Kidney (tissue), 13 donors: ENCODE measurements at regions not wholly inside any gene's neighbourhood (a gene's known extent, or its start where the extent isn't known, plus 50 kb on each side); places are given as distances from the start of the nearest gene placed in this dataset.

Source experiments
- DNase-seq, 5 donors: peaks; one replicate each; pipeline ENCODE4 v3.0.0-alpha.2; 2013 to 2020
- FAIRE-seq: peaks from 2 replicates; lab custom pipeline; 2012; peaks lifted over from hg19 to GRCh38; lab: Jason Lieb, UNC
- H3K27ac ChIP-seq, 2 donors: one replicate each; pipeline ENCODE4 v1.7.0; 2013; ENCODE audit warnings: low read depth in 2 of 2, low read length in 2 of 2, inconsistent platforms in 1 of 2
- H3K27me3 ChIP-seq: one replicate; pipeline ENCODE4 v1.7.1; 2013; ENCODE audit warnings: low read length, inconsistent platforms; ENCODE audit not compliant: control insufficient read depth, insufficient read depth
- H3K36me3 ChIP-seq, 3 donors: one replicate each; pipeline versions ENCODE4 v1.7.0 to v1.7.1; 2013; ENCODE audit warnings: low read length in 3 of 3, control low read depth in 1 of 3, inconsistent platforms in 1 of 3; ENCODE audit not compliant: insufficient read depth in 3 of 3, control insufficient read depth in 2 of 3
- H3K4me1 ChIP-seq, 3 donors: one replicate each; pipeline versions ENCODE4 v1.7.0 to v1.7.1; 2013; ENCODE audit warnings: low read length in 3 of 3, inconsistent platforms in 1 of 3, low read depth in 1 of 3; ENCODE audit not compliant: control insufficient read depth in 2 of 3, insufficient read depth in 2 of 3
- H3K4me3 ChIP-seq, 3 donors: one replicate each; pipeline versions ENCODE4 v1.7.0 to v1.8.1; 2013; ENCODE audit warnings: low read length in 3 of 3, control low read depth in 1 of 3, inconsistent platforms in 1 of 3
- H3K9ac ChIP-seq, 3 donors: one replicate each; pipeline versions ENCODE4 v1.7.0 to v1.7.1; 2013; ENCODE audit warnings: low read length in 3 of 3, control low read depth in 1 of 3, inconsistent platforms in 1 of 3
- H3K9me3 ChIP-seq, 3 donors: one replicate each; pipeline versions ENCODE4 v1.7.0 to v1.7.1; 2013; ENCODE audit warnings: low read length in 3 of 3, control low read depth in 1 of 3, inconsistent platforms in 1 of 3; ENCODE audit not compliant: control insufficient read depth in 2 of 3, insufficient read depth in 1 of 3
- CTCF ChIP-seq: IDR thresholded peaks from 3 replicates; pipeline ENCODE4 v1.5.1; 2012; ENCODE audit warnings: mild to moderate bottlenecking, moderate library complexity, borderline replicate concordance; ENCODE audit not compliant: insufficient read depth; ENCODE audit errors: extremely low read depth
- intact Hi-C: fragments of 100-400 bp; cut with DNase I; formaldehyde crosslinking; loops from one replicate; pipeline ENCODE4 v1.11.1; 2022
- donor health status: control.
- donor health status: control.
- donor health status: control.
- donor health status: control.
- donor health status: control.
- donor health status: DM: yes; HTN: yes; CAD: no.
- donor health status: Normal renal cell carcinoma (clear cell type).

- H3K9ac ChIP-seq, result no peak overlapping the region
- H3K27ac ChIP-seq, result no peak overlapping the region
- H3K4me3 ChIP-seq, result no peak overlapping the region
- H3K9me3 ChIP-seq, result no peaks in the 10 kb centered on the region
- H3K27me3 ChIP-seq, result no peaks in the 10 kb centered on the region
- intact Hi-C loops, result no loop called here
- FAIRE-seq, result no peak
- peaks cover 15 to 39% (median 26%) of the 10 kb centered on the region in 3 donors for H3K36me3 ChIP-seq
- no peaks in the 10 kb centered on the region for H3K4me1 ChIP-seq
- no peak for TF ChIP-seq CTCF
- no peak for DNase-seq
These were observed 100.5 kb downstream of the BLTP1 start for GRCh38 chr4:122252584-122252983.

GRCh38 chr4:122259849-122260248 lies 107.7 kb downstream of the BLTP1 start:
- no peak for DNase-seq
- H3K27me3 ChIP-seq, result no peaks in the 10 kb centered on the region
- TF ChIP-seq CTCF, result no peak
- no peak overlapping the region for H3K4me3 ChIP-seq
- no peaks in the 10 kb centered on the region for H3K4me1 ChIP-seq
- H3K27ac ChIP-seq, result no peak overlapping the region
- no peaks in the 10 kb centered on the region for H3K9me3 ChIP-seq
- FAIRE-seq, result no peak
- H3K9ac ChIP-seq, result no peak overlapping the region
- intact Hi-C loops, result no loop called here
- peaks cover 12 to 25% (median 20%) of the 10 kb centered on the region in 3 donors for H3K36me3 ChIP-seq

- FAIRE-seq (no peak), DNase-seq (no peak)
- Histone ChIP-seq H3K9me3 (no peaks in the 10 kb centered on the region), H3K9ac (no peak overlapping the region), H3K27me3 (no peaks in the 10 kb centered on the region), H3K36me3 (peaks cover 1 to 16% (median 8%) of the 10 kb centered on the region in 3 donors), H3K4me3 (no peak overlapping the region), H3K27ac (no peak overlapping the region), H3K4me1 (no peaks in the 10 kb centered on the region)
- TF ChIP-seq CTCF, result no peak
- intact Hi-C loops, result no loop called here
These were observed 102.5 kb upstream of the ADAD1 start for GRCh38 chr4:122276359-122276758.

GRCh38 chr4:122278976-122279375 lies 99.8 kb upstream of the ADAD1 start:
- no peak overlapping the region for H3K4me3 ChIP-seq
- DNase-seq, result no peak
- TF ChIP-seq CTCF, result no peak
- H3K27me3 ChIP-seq, result no peaks in the 10 kb centered on the region
- H3K4me1 ChIP-seq, result no peaks in the 10 kb centered on the region
- no peak overlapping the region for H3K27ac ChIP-seq
- no peaks in the 10 kb centered on the region for H3K9me3 ChIP-seq
- no peak overlapping the region for H3K9ac ChIP-seq
- FAIRE-seq, result no peak
- intact Hi-C loops, result no loop called here
- H3K36me3 ChIP-seq, result peaks cover 0 to 23% (median 0%) of the 10 kb centered on the region in 3 donors
